NCI-H524 treated with DMSO at 0.1 percent for 48 hours (cell line): ENCODE measurements at regions not wholly inside any gene's neighbourhood (a gene's known extent, or its start where the extent isn't known, plus 50 kb on each side); places are given as distances from the start of the nearest gene placed in this dataset.

Source experiments
- DNase-seq: peaks from one replicate; lab custom pipeline; 2025; lab: John Stamatoyannopoulos, UW

DNA sequence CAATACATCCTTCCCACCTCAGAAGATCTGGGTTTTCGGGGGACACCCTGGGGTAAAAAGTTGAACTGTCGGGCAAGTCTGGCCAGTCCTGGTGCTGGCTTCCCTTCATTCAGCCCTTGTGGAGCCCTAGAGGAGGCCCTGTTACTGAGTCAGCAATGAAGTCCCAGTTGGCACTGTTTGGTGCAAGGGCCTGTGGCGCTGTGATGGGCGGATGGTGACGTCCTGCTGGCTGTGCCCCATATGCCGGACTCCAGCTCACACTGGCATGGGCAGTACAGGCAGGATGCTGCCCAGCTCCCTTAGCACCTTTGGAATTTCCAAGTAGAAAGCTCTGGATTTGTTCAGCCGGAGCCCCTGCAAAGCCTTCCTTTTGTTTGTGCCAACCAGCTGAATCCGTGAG, 186.2 kb upstream of the PMEPA1 start:
- DNase-seq = no peak

DNA sequence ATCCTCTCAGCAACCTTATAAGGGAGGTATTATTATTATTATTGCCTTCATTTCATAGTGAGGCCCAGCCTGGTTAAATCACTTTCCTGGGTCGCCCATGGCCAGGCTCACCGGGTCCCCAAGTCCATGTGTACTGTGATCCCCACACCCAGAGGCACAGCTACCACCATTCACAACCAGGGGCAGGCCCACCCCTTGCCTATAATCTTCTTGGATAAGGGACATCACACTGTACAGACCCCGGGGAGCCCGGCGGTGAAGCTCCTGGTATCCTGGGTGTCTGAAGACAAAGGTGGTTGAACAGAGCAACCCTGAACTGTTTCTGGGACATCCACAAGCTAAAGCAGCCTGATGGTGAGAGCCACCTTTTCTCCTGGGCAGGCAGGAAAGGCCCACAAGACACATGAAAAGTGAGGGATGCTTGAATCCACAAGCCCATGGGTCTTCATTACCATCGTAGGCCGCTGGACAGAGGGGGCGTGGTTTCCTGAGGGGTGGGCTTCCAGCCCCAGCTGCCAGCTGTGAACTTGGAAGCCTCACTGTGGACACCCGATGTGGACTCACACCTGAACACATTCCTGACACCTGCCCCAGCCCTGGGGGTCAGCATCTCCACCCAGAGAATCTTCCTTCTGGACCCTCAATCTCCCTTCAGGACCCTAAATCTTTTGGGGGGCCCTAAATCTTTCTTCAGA, 185.5 kb upstream of the PMEPA1 start:
- no peak for DNase-seq

DNA sequence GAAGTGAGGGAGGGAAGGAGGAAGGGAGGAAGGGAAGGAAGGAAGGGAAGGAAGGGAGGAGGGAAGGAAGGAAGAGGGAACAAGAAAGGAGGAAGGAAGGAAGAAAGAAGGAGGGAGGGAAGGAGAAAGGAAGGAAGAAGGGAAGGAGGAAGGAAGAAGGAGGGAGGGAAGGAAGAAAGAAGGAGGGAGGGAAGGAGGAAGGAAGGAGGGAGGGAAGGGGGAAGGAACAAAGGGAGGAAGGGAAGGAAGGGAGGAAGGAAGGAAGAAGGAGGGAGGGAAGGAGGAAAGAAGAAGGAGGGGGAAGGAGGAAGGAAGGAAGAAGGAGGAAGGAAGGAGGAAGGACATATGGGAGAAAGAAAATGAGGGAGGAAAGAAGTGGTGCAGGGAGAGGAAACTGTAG, 184.7 kb upstream of the PMEPA1 start:
- no peak for DNase-seq

DNA sequence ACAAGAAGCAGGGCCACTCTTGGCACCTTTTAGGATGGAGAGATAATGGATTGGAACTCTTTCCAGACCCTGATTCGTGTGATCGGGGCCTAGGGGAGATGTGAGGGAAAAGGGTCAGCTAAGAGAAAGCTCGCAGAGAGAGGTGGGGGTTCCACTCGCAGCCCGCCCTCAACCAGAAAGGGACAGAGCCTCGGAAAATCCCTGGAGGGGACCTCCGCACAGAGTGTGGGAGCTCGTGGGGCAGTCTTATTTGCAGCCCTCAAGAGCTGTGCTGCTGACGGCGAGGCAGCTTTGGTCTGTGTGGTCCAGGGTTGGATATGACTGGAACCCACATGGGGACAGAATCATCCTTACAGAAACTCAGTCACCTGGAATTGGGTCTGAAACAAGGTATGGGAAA, 184.3 kb upstream of the PMEPA1 start:
- no peak for DNase-seq

DNA sequence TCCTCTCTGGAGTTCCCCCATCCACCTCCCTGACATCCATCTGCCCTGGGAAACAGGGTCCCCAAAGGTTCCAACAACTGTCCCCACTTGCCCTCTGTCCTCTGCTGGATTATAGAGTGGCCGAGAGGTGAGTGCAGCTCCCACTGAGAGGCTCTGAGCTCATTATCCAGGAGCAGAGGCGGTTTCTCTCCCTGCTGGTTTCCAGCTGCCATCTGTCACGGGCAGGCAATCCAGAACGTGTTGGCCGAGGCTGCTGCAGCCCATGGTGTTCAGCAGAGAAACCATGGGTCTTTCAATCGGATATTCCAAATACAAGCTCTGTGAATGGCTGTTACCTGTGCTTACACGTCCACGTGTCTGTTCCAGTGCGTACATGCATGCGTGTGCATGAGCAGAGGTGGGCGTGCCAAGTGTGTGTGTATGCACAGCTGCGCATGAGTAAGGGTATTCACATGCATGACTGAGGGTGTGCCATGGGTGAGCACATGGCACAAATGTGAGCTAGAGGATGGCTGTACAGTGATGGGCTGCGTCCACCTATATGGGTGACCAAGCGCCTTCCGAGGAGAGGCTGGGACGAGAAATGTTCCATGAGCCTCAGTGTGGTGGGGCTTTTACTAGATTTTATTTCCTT, 183.7 kb upstream of the PMEPA1 start:
- peak; percentile 69 for DNase-seq

DNA sequence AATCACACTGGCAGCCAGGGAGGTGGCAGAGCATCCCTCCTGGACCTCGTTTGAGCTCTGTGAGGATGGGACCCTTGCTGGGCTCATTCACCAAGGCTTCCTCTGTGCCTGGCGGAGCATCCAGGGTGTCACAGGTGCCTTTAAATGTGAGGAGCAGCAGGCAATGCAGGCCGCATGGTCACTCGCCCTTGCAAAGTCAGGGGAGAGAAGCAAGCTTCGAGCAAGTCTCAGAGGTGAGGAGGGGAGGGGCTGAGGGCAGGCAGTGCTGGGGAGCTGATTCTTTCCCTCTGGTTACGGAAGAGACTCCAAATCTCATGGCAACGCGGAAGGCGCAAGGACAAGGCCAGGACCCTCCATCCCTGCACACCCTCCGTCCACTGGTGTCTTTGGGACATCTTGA, 182.7 kb upstream of the PMEPA1 start:
- DNase-seq = no peak

DNA sequence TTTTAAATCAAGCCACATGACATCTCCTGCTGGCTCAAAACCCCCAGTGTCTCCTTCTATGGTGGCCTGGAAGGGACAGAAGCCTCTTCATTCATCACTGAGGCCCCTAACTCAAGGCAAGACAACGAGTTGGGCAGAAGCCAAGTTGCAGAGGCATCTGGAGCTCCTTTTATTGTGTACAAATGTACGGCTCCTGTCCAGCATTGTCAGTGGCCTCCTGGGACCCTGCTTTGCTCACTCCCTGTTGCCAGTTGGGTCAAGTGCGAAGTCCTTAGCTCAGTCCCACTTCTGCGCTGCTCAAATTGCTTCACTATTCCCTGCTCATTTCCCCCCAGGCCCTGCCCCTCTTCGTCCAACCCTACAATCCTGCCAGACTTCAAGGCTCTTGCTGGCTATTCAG, 181.2 kb upstream of the PMEPA1 start:
- DNase-seq = no peak

DNA sequence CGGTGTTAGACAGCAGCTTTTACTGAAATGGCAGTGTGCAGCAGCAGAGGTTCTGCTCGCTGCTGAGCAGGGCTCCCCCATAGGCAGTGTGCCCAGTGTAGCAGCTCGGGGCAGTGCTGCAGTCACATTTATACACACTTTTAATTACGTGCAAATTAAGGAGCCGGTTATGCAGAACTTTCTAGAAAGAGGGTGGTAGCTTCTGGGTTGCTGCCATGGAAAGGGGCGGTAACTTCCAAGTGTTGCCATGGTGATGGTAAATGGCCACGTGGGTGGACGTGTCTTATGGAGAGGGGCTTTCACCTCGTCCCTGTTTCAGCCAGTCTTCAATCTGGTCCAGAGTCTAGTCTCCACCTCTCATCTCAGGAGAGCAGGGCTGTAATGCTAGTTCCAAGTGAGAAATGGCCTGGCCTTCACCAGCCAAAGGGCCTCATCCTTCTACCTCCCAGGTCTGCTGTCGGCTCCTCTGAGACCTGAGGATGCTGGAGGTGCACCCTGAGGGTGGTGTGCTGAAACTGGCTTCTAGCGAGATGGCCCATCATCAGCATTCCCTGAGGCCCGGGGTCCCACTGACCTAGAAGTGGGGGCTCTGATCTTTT, 180.5 kb upstream of the PMEPA1 start:
- DNase-seq = no peak

DNA sequence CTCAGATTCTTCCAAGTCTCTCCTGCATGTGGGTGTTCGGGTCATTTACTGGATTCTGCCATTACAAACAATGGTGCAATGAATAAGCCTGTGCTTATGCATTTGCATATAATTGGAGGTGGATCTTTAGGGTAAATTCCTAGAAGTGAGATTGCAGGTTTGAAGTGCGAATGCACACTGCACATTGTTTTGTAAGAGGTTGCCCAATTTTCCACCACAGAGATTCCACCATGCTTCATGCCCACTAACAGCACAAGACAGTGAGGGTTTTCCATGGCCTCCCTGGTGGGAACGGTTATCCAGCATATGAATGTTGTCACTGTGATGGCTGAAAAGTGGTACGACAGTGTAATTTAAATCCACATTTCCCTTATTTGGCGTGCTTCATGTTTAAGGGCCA, 178.8 kb upstream of the PMEPA1 start:
- DNase-seq = no peak

DNA sequence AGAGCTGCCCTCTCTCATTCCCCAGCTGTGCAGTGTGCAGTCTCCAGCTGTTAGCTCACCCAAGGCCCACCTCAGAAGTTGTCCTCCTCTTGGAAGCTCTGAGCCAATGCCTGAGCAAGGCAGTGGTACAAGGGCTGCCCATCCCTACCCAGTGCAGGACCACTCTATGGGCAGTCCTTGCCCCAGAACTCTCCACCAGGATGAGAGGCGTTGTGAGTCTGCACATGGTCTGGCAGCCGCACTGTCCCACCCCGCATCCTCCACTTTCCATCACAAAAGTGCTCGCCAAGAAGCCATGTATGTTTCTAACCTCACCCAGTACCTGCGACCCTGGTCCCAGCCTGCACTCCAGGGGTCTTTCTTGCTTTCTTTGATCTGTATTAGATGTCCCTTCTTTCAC, 175.1 kb upstream of the PMEPA1 start:
- DNase-seq = no peak

DNA sequence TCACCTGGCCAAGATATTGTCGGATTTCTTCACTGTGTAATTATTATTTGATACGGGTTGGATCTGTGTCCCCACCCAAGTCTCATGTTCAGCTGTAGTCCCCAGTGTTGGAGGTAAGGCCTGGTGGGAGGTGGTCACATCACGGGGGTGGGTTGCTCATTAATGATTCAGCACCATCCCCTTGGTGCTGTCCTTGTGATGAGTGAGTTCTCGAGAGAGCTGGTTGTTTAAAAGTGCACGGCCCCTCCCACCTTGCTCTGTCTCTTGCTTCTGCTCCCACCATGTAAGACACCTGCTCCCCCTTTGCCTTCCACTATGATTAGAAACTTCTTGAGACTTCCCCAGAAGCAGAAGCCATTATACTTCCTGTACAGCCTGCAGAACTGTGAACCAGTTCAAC, 173.9 kb upstream of the PMEPA1 start:
- no peak for DNase-seq

DNA sequence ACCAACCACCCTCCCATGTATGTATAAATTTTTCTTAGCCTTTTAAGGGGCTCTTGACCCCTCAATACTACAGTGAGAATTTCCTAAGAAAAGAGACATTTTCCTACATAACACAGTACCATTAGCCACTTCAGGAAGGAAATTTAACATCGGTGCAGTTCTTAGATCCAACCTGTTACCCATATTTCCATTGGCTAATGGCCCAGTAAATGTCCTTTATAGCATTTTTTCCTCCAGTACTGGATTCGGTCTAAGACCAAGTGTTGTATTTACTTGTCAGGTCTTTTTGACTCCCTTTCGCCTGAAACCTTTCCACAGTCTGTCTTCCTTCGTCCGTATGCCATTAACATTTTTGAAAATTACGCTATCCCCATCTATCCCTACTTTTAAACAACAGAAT, 173.4 kb upstream of the PMEPA1 start:
- DNase-seq = no peak

DNA sequence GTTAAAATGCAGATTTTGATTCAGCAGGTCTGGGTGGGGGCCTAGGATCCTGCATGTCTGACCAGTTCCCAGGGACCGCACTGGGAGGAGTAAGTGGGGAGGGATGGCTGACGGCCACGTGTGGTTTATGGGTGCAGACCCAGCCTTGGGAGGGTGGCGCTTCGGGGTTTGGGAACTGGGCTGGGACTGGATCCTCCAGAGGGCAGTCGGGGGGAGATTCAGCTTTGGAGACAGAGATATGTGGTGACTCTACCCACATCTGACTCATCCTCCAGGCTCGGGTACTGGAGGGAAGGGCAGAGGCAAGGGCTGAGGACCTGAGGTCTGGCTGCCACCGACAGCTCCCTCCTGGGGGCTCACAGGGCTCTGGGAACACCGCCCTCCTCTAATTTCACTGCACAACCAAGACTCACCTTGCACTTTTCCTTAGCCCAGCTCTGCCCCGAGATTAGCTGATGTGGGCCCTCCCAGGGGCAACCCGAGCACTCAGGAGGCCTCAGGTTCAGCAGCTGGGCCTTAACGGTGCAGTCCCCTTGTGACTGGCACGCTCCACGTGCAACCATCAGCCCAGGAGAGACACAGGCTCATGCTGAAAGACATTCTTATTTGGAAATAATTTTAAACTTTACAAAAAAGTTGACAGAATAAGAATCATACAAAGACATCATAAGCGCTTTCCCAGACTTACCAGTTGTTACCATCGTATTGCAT, 172.8 kb upstream of the PMEPA1 start:
- DNase-seq = no peak

DNA sequence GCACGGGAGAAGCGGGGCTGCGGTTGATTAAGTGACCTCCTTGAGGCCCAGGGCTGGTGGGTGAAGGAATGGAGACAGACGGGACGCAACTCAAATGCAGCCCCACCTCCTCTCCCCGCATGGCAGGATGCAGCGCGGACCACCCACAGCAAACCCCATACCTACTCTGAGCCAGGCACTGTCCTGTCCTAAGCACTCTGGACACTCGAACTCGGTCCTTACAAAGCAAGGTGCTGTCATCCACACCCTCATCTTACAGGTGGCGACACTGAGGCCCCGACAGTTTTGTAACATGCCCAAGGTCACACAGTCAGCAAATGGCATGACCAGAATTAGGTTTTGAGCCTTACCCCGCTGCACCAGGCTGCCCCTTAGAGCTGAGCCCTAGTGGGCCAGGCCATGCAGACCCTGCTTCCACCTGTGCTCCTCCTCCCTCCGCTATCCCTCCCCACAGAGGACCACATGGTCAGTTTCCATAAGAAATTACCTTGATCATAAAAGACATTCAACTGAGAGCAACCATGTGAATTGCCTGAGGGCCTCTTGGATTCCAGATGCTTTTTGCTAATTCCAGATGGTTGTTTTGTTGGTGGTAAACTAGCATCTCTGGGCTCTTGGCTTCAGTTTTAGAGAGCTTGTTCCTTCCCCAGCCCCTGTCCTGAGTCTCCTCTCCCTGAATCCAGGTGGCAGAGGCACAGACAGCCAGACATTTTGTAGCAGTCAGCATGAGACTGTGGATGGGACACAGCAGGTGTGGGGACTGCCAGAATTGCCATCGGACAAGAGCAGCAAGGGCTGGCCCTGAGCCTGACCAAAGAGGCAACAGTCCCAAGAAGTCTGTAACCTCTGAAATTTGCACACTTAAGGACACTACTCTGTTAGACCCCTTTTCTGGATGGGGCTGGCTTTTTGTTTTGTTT, 171.9 kb upstream of the PMEPA1 start:
- DNase-seq = no peak

DNA sequence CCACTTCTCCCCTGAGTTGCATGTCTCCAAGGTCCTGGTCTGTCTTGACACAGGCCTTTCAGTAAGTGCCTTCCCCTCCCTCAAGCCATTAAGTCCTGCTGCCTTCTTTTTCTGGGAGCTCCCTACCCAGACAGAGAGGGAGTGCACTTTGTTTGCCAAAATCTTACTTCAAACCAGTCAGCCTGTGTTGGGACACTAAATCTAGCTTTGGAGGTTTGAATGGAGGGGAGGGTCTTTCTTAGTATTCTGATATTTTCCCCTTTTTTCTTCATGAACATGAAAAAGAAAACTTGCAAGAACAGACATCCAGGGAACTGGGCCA, 170.7 kb upstream of the PMEPA1 start:
- DNase-seq = no peak

DNA sequence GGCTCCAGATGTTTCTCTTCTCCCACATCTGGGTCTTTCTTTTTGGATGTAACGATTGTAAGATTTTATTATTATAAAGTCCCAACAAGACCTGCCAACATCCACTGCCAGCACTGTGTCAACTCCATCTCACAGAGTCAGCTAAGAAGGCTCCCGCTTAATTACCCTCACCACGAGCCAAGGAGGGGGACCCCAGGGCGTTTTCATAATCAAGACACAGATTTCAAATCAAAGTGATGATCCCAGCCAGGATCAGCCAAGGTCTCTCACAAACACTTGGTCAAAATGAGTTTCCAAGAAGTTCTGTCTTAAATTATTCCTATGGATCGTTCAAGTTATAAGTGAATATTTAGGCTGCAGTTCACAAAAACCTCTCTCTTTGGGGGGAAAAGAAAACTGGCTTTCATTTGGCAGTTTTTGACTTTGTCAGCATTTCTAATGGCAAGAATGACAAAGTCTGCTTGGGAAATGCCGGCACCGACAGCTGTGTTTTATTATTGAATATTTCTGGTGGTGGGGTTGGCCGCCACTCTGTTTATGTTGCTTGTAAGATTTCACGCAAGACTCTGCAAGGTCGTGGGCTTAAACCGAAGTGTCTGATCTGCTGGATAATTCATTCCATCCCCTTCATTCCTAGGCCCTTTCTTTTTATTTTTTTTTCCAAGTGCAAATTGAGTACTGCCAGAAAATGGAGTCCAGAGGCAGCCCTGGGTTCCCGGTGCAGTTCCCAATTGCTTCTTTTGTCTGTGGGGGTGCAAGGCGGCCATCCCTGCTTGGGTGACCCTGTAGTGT, 170.2 kb upstream of the PMEPA1 start:
- DNase-seq = no peak

DNA sequence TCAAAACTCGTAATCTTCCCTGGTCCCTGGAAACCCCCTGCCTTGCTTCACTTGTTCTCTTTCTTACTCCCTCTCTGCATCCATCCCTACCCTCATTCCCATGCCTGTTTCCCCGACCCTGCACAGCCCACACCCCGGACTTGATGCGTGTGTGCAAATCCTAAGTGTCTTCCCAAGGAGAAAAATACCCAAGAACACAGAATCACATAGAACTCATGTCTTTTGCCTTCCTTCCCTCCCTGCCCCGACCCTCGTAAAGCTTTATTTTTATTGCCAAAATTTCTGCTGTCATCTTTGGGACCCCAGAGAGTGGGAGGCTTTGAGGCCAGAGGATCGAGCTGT, 169.6 kb upstream of the PMEPA1 start:
- DNase-seq = no peak

DNA sequence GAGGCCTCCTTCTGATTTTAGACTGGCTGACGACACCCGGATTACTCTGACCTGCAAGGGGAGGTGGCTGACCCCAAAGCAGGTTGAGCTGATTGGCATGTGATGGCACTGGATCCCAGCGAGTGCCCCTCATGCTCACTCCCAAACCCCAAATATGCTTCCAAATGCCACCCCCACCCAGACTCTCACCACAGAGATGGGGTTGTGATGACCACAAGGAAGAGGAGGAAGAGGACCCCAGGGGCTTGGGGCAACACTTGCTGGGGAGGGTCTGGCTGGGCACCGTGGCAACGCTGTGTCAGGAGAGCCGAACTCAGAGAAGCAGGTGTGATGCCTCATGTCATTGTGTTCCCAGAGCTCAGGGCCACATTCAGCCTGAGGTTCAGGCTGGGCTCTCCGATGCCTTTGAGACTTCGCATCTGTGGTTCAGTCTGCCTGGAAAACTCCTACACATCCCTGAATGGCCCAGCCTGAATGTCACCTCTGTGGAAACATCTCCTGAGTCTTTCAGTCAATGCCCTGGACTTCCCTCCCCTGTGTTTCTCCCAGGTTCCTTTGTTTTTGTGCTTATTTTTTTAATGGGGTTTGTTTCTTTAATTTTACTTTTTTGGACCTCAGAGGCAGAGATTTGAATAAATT, 169.1 kb upstream of the PMEPA1 start:
- no peak for DNase-seq

DNA sequence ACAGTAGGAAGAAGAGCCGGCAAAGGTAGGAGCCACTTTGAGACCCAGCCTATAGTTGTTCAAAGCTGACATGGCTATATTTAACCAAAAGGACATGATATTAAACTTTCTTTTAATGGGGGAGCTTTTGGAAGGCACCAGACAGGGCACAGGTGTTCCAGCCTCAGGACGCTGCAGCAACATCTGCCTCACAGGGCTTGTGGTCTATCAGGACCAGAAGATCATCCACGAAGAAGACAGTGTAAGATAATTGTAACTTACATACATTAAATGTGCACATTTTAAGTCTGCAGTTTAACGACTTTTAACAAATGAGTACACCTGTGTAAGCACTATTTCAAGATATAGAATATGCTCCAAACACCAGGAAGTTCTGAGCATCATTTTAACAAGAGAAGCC, 168.2 kb upstream of the PMEPA1 start:
- no peak for DNase-seq

DNA sequence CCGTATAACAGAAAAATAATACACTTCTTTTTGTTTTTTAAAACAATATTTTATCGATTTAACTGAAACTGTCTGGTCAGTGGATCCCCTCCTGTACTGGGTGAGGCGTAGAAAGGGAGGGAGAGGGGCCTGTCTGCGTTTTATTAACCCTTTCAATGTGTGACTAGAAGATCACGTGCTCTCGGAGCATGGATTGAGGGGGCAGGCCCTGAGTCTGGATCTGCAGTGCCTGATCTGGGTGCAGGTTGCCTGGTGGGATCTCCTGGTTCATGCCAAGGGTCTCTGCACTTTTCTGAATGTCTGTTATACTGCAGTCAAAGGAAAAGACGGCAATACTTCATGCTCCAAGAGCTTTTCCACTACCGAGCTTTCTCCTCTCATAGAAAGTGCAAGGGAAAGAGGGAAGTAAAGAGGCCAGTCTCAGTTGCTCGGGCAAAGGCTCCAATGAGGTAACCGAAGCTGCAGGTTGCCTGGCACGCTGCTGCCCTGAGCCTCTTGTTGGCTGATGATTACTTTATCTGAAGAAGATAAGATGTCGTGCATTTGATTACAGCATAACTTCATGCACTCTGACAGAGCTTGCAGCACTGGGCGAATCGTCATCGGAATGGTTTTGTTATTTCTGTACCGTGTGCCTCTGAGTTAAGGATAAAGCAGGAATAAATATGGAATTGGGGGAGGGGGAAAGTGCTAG, 167.5 kb upstream of the PMEPA1 start:
- no peak for DNase-seq
